ENCODE measurements at regions not wholly inside any gene's neighbourhood (a gene's known extent, or its start where the extent isn't known, plus 50 kb on each side); places are given as distances from the start of the nearest gene placed in this dataset.
"Not testable (repeated sequence)": the region's sequence is repeated elsewhere in the genome, so short reads cannot be mapped to it uniquely, and the experiment has no call there.

DNA sequence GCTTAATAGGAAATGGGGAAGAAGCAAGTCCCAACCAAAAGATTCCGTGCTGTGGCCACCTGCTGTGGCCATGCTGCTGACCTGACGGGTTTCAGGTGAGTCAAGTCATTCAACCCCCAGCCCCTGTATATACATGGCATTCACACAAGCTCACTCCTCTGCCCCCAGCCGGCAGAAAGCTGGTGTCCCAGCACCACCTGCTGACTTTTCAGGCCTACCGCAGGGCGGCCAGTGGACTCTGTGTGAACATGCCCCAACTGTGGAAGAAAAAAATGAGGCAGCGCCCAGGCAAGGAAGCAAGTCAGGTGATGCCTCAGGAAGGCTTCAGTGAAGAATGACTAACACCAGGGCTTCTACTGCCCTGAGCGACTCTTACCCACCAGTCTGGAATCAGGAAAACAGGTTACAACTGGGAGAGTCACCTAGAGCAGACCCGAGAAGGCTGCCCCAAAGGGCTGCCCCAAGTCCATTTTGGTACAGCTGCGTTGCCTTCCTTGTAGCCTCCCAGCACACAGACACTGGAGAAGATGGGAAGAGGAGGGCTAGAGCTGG lies 536.5 kb downstream of the TP53TG3F start:
- TF ChIP-seq, protein P1, sequence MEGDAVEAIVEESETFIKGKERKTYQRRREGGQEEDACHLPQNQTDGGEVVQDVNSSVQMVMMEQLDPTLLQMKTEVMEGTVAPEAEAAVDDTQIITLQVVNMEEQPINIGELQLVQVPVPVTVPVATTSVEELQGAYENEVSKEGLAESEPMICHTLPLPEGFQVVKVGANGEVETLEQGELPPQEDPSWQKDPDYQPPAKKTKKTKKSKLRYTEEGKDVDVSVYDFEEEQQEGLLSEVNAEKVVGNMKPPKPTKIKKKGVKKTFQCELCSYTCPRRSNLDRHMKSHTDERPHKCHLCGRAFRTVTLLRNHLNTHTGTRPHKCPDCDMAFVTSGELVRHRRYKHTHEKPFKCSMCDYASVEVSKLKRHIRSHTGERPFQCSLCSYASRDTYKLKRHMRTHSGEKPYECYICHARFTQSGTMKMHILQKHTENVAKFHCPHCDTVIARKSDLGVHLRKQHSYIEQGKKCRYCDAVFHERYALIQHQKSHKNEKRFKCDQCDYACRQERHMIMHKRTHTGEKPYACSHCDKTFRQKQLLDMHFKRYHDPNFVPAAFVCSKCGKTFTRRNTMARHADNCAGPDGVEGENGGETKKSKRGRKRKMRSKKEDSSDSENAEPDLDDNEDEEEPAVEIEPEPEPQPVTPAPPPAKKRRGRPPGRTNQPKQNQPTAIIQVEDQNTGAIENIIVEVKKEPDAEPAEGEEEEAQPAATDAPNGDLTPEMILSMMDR (conservative IDR thresholded peaks at IDR 0.05), result not testable (repeated sequence)
- TF ChIP-seq ZFX (IDR thresholded peaks at IDR 0.05), result not testable (repeated sequence)

Measured in C4-2B (cell line).